HG03520 (cell line): ENCODE measurements at regions not wholly inside any gene's neighbourhood (a gene's known extent, or its start where the extent isn't known, plus 50 kb on each side); places are given as distances from the start of the nearest gene placed in this dataset.

Source experiments
- ATAC-seq: cut with Tn5 transposase; IDR thresholded peaks from one replicate; pipeline ENCODE4 v1.9.1; 2021; ENCODE audit warnings: mild to moderate bottlenecking, moderate library complexity; ENCODE audit not compliant: unreplicated experiment

GRCh38 chr6:156579564-156579963 is 197.6 kb upstream of the ARID1B start:
- no peak for ATAC-seq

- no peak for ATAC-seq
These were observed 199.4 kb upstream of the ARID1B start for GRCh38 chr6:156577749-156578148.

GRCh38 chr6:156575361-156575760 is 201.8 kb upstream of the ARID1B start:
- ATAC-seq, result no peak

- no peak for ATAC-seq
These were observed 212.4 kb upstream of the ARID1B start for GRCh38 chr6:156564807-156565149.

- peak; percentile 96 for ATAC-seq
These were observed 212.9 kb upstream of the ARID1B start for GRCh38 chr6:156564127-156564806.

- ATAC-seq, result no peak
These were observed 213.5 kb upstream of the ARID1B start for GRCh38 chr6:156563714-156564113.

GRCh38 chr6:156562636-156563035 is 214.5 kb upstream of the ARID1B start:
- ATAC-seq, result no peak

- no peak for ATAC-seq
These were observed 215.2 kb upstream of the ARID1B start for GRCh38 chr6:156562019-156562418.

- ATAC-seq, result no peak
These were observed 216.7 kb upstream of the ARID1B start for GRCh38 chr6:156560476-156560875.

GRCh38 chr6:156559162-156559690 is 218.0 kb upstream of the ARID1B start:
- ATAC-seq, result no peak

GRCh38 chr6:156557911-156558259 is 219.3 kb upstream of the ARID1B start:
- ATAC-seq, result no peak

GRCh38 chr6:156557251-156557910 is 219.8 kb upstream of the ARID1B start:
- no peak for ATAC-seq

GRCh38 chr6:156556811-156557210 is 220.4 kb upstream of the ARID1B start:
- no peak for ATAC-seq

GRCh38 chr6:156555116-156555515 is 222.1 kb upstream of the ARID1B start:
- ATAC-seq, result no peak

- no peak for ATAC-seq
These were observed 223.0 kb upstream of the ARID1B start for GRCh38 chr6:156554160-156554559.

- no peak for ATAC-seq
These were observed 224.3 kb upstream of the ARID1B start for GRCh38 chr6:156552849-156553248.

- no peak for ATAC-seq
These were observed 226.2 kb upstream of the ARID1B start for GRCh38 chr6:156550949-156551348.

- ATAC-seq, result no peak
These were observed 231.2 kb upstream of the ARID1B start for GRCh38 chr6:156545931-156546330.

GRCh38 chr6:156545021-156545420 is 232.2 kb upstream of the ARID1B start:
- no peak for ATAC-seq

GRCh38 chr6:156544046-156544445 is 233.1 kb upstream of the ARID1B start:
- ATAC-seq, result no peak

- ATAC-seq, result no peak
These were observed 233.7 kb upstream of the ARID1B start for GRCh38 chr6:156543431-156543830.

- no peak for ATAC-seq
These were observed 238.1 kb upstream of the ARID1B start for GRCh38 chr6:156538875-156539660.
